NCI-H128 (cell line): ENCODE measurements at regions not wholly inside any gene's neighbourhood (a gene's known extent, or its start where the extent isn't known, plus 50 kb on each side); places are given as distances from the start of the nearest gene placed in this dataset.
"Not testable (repeated sequence)": the region's sequence is repeated elsewhere in the genome, so short reads cannot be mapped to it uniquely, and the experiment has no call there.

ENCODE experiments used
- DNase-seq: peaks from one replicate; lab custom pipeline; 2025; ENCODE audit not compliant: unreplicated experiment; lab: John Stamatoyannopoulos, UW

- no peak for DNase-seq
These were observed 148.6 kb upstream of the CDIN1 start for GRCh38 chr15:36430726-36431265.

DNA sequence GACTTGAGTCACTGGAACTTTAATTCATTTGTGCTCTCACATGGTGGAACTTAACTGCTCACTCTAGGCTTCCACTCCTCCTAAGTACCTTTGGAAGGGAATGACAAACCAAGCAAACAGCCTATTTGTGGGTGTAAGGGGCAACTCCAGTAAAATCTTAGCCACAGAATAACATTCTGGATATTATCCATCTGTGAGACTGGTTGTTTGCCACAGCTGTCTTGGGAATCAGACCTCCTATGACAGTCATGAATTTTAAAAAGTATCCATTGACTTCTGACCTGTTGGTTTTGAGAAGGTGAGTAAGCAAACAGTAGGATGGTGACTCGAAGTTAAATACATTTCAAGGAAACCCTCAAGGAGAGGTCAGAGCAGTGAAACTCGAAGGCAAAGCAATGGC lies 147.3 kb upstream of the CDIN1 start:
- DNase-seq, result no peak

GRCh38 chr15:36434177-36434576 lies 145.2 kb upstream of the CDIN1 start:
- no peak for DNase-seq

DNA sequence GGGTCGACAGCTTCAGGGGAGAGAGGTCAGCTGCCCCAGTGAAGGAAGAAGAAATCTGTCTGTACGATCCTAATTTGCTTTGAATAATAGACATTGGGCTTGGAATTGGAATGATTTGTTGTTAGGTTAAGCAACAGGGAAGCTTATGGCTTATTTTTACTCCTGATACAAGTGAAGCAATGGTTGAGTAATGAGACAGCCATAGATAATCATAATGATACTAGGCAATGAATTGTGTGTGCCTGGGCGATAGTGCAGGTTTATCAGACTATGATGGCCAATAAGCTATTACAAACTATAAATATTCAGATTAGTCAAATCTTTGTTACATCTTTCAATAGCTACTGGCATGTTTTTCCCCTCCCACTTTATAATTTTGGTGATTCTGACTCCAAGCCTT lies 140.9 kb upstream of the CDIN1 start:
- DNase-seq, result no peak

DNA sequence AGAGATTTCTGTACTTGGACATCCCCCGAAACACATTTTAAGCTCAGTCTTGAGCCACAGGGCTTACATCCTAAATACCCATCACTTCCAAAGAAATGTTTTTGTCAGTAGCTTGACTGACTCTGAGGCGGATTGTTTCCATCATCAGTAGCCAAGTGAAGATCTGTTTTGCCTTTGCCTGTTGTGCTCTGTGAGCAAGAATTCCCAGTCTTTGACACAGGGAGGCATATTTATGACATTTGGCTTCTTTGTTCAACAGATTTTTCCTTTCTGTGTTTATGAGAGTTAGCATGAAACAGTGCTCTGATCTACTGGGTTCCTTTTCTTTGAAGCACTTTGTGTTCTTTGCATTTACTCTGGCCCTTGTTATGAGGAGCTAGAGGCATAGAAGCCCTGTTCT lies 132.1 kb upstream of the CDIN1 start:
- no peak for DNase-seq

GRCh38 chr15:36448418-36448817 lies 131.0 kb upstream of the CDIN1 start:
- no peak for DNase-seq

DNA sequence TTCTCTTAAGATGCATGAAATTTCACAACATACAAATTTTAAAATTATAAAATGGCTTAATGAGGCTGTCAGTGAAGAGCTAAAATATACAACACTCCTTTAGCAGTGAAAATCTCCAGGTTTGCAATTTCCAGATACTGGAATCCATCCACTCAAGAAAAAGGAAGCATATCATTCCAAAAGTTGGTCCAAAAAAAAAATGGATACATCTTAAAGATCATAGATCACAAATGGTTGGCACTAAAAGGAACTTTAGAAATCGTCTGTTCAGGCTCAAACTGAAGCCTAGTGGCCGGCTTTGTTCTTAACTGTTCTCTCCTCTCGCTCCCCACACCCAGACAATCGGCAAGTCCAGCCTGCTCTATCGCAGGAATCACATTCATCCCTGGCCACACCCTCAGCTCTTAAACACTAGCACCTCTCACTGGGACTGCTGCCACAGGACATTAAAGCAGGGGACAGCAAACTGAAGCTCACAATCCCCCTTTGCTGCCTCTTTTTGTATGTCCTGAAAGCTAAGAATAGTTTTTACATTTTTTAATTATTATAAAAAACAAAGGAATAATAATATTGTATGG lies 130.3 kb upstream of the CDIN1 start:
- DNase-seq, result no peak

GRCh38 chr15:36449662-36450145 lies 129.7 kb upstream of the CDIN1 start:
- DNase-seq, result no peak

DNA sequence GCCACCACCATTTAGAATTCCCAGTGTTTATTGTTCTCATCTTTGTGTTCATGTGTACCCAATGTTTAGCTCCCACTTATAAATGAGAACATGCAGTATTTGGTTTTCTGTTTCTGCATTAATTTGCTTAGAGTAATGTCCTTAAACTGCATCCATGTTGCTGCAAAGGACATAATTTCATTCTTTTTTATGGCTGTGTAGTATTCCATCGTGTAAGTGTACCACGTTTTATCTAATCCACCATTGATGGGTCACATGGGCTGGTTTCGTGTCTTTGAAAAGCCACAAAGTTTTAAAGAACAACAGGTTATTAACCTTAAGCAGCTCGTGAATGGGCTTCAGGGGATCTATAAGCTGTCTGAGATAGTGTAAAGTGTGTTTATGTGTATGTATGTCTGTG lies 125.2 kb upstream of the CDIN1 start:
- not testable (repeated sequence) for DNase-seq

DNA sequence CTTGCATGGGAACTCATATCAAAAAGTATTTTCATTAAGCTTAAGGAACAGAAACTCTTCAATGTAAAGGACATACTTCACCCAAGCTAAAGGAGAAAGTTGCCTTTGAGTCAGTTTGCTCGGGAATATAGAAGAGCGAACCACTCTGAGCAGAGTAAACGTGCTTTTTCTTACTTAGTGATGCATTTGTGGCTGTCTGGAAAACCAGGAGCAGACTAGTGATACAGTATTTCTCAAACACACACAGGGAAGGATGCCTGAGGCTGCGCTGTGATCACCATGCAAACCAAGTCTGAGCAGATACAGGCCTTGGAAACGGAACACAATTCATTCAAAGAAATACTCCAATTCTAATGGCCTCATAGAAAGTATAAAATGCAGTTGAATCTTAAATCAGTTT lies 121.0 kb upstream of the CDIN1 start:
- no peak for DNase-seq

GRCh38 chr15:36465304-36465703 lies 114.1 kb upstream of the CDIN1 start:
- DNase-seq, result no peak

- DNase-seq, result peak; percentile 38
These were observed 110.7 kb upstream of the CDIN1 start for GRCh38 chr15:36468746-36469145.

DNA sequence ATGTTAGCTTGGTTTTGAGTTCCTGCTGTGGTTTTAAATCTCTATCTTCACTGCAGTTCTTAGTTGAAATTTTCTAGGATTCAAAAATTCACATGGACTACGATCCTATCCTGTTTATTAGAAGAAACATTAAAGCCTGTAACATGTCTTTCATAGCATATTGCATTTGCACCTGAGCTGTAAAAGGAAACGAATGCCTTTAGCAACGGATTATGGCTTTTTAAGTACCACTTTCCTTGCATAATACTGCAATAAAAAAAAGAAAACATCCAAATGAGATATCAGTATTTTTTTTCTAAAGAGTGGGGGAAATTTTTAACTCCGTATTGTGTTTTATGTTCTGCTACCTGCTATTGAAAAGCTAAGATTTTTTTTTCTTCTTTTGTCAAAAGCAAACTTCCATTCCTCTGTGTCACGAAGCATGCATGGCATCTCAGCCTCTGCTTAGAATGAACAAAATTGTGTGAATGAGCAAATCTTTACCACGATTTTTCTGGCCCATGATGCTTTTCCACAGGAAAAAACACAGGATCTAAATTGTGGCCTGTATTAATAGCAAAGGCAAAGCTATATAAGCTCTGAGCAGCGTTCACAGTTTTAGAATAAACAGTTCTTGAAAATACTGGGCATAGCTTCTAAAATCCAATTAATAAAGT lies 110.0 kb upstream of the CDIN1 start:
- DNase-seq, result no peak

- DNase-seq, result no peak
These were observed 106.8 kb upstream of the CDIN1 start for GRCh38 chr15:36472672-36473071.

- no peak for DNase-seq
These were observed 100.9 kb upstream of the CDIN1 start for GRCh38 chr15:36478561-36478960.

- no peak for DNase-seq
These were observed 100.1 kb upstream of the CDIN1 start for GRCh38 chr15:36479200-36479896.

- DNase-seq, result no peak
These were observed 98.3 kb upstream of the CDIN1 start for GRCh38 chr15:36481156-36481555.

GRCh38 chr15:36483409-36483808 lies 96.0 kb upstream of the CDIN1 start:
- no peak for DNase-seq

DNA sequence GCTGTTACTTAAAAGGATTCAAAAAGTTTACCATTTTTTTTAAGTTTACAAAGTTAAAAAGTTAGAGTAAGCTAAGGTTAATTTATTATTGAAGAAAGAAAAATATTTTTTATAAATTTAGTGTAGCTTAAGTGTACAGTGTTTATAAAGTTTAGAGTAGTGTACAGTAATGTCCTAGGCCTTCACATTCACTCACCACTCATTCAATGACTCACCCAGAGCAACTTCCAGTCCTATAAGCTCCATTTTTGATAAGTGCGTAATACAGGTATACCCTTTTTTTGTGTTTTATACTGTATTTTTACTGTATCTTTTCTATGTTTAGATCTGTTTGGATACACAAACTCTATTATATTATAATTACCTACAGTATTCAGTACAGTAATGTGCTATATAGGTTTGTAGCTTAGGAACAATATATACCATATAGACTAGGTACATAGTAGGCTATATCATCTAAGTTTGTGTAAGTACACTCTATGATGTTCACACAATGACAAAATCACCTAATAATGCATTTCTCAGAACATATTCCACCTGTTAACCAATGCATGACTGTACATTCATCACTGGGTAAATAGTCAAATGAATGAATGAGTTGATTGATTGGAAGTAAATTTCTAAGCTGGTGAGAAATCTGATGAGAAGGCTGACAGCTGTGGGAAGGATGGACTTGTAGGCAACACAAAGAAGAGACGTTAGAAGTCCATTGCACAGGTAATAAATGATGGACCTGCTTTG lies 95.2 kb upstream of the CDIN1 start:
- DNase-seq, result no peak

GRCh38 chr15:36491912-36492311 lies 87.5 kb upstream of the CDIN1 start:
- no peak for DNase-seq

DNA sequence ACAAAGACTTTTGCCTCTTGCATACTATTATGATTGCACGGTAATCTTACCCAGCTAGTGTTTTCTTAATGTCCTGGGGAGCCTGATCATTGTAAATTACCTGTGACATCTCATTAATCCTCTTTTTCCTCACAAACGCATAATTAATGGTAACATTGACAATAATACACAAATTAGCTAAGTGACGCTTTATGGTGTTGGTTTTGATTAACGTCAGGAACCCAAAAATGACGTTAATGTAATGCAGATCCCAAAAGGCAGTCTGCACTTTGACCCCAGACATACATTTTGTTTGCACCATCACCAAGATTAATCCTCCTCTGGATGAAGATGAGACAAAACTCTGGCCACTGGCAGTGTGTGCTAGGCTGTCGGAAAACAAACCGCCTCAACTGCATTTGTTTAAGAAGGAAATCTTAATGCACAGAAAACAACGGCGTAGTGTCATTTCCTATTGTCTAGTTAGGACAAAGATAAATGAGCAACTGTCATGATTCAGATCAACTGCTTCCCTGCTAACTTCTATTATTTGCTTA lies 83.9 kb upstream of the CDIN1 start:
- no peak for DNase-seq
